GM23338 (cell line): ENCODE measurements at regions not wholly inside any gene's neighbourhood (a gene's known extent, or its start where the extent isn't known, plus 50 kb on each side); places are given as distances from the start of the nearest gene placed in this dataset.
A peak's percentile ranks its signal among the peaks of the same experiment; 100 is the strongest.

Experiments used
- CREB1 ChIP-seq: fragments of 250-450 bp; sonication (Bioruptor Pico); IDR thresholded peaks from 2 replicates; pipeline ENCODE4 v1.5.0; 2020; ENCODE audit warnings: low read depth, mild to moderate bottlenecking, moderate library complexity
- EZH2 ChIP-seq: fragments of 200-600 bp; sonication (generic); IDR thresholded peaks from one replicate; pipeline ENCODE4 v1.8.0; 2017; ENCODE audit warnings: antibody characterized with exemption, mild to moderate bottlenecking, low read depth; ENCODE audit not compliant: unreplicated experiment
- EZH2phosphoT487 ChIP-seq: fragments of 200-600 bp; sonication (generic); IDR thresholded peaks from one replicate; pipeline ENCODE4 v1.8.1; 2018; ENCODE audit warnings: antibody characterized with exemption; ENCODE audit not compliant: unreplicated experiment
- JUNB ChIP-seq: IDR thresholded peaks from one replicate; pipeline ENCODE4 v1.6.1; 2016; ENCODE audit warnings: antibody characterized with exemption; ENCODE audit not compliant: unreplicated experiment
- NANOG ChIP-seq: IDR thresholded peaks from 2 replicates; pipeline ENCODE4 v1.6.1; 2016; ENCODE audit warnings: antibody characterized with exemption, borderline replicate concordance
- POLR2AphosphoS5 ChIP-seq: IDR thresholded peaks from 2 replicates; pipeline ENCODE4 v1.6.1; 2016; ENCODE audit warnings: antibody characterized with exemption, low read depth
- REST ChIP-seq: IDR thresholded peaks from one replicate; pipeline ENCODE4 v1.6.1; 2018; ENCODE audit warnings: antibody characterized with exemption; ENCODE audit not compliant: unreplicated experiment
- STAT1 ChIP-seq: IDR thresholded peaks from one replicate; pipeline ENCODE4 v1.6.1; 2016; ENCODE audit warnings: antibody characterized with exemption; ENCODE audit not compliant: unreplicated experiment
- ZNF114 ChIP-seq: fragments of 250-450 bp; sonication (Bioruptor Pico); IDR thresholded peaks from 2 replicates; pipeline ENCODE4 v1.5.0; 2020; ENCODE audit warnings: mild to moderate bottlenecking, moderate library complexity
- ZNF462 ChIP-seq: fragments of 250-450 bp; sonication (Bioruptor Pico); IDR thresholded peaks from 2 replicates; pipeline ENCODE4 v1.5.0; 2020; ENCODE audit warnings: mild to moderate bottlenecking, moderate library complexity
- TF ChIP-seq, protein P1 (sequence below), 2 experiments: fragments of 200-600 bp in 1 of 2; sonication (generic) in 1 of 2; conservative IDR thresholded peaks; 2 replicates each; pipeline versions ENCODE4 v1.5.1 to v1.6.1; 2016 to 2017; ENCODE audit warnings: antibody characterized with exemption in 2 of 2, low read depth in 2 of 2, mild to moderate bottlenecking in 2 of 2, moderate library complexity in 1 of 2
- TF ChIP-seq, protein P2 (sequence below): IDR thresholded peaks from 2 replicates; pipeline ENCODE4 v1.6.1; 2016; ENCODE audit warnings: antibody characterized with exemption

DNA sequence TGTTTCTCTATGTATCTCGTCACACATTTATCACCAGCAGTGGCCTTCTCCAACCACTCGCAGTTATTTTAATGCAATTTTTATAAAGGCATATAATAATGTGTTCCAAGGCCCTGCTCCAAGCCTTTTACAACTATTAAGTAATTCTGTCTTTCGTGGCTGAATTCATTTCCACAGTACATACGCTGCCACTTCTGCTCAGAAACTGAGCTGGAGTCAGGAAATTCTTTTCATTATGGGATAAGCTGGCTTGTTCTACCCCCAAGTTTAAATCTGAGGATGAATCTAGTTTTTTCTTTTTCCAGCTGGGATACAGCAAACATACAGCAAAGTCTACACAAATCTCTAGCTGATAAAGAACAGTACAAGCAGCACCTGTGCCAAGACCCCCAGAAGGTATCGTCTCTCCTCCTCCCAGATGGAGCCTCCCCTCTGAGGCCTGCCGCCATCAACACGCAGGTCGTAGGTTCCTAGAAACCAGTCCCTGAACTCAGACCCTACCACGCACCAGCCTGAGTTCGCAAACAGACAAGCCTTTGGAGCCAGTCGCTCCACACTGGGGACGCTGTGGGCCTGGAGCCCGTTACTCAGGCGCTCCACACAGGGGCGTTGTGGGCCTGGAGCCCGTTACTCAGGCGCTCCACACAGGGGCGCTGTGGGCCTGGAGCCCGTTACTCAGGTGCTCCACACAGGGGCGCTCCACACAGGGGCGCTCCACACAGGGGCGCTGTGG is 263.5 kb downstream of the THBS2 start:
- TF ChIP-seq, protein P1, sequence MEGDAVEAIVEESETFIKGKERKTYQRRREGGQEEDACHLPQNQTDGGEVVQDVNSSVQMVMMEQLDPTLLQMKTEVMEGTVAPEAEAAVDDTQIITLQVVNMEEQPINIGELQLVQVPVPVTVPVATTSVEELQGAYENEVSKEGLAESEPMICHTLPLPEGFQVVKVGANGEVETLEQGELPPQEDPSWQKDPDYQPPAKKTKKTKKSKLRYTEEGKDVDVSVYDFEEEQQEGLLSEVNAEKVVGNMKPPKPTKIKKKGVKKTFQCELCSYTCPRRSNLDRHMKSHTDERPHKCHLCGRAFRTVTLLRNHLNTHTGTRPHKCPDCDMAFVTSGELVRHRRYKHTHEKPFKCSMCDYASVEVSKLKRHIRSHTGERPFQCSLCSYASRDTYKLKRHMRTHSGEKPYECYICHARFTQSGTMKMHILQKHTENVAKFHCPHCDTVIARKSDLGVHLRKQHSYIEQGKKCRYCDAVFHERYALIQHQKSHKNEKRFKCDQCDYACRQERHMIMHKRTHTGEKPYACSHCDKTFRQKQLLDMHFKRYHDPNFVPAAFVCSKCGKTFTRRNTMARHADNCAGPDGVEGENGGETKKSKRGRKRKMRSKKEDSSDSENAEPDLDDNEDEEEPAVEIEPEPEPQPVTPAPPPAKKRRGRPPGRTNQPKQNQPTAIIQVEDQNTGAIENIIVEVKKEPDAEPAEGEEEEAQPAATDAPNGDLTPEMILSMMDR (conservative IDR thresholded peaks at IDR 0.05; ENCODE audit: low read depth in 2 of 2): peak; percentile 41 to 49
- no peak for TF ChIP-seq REST
- TF ChIP-seq POLR2AphosphoS5: no peak
- no peak for TF ChIP-seq EZH2
- no peak for TF ChIP-seq EZH2phosphoT487
- TF ChIP-seq, protein P2, sequence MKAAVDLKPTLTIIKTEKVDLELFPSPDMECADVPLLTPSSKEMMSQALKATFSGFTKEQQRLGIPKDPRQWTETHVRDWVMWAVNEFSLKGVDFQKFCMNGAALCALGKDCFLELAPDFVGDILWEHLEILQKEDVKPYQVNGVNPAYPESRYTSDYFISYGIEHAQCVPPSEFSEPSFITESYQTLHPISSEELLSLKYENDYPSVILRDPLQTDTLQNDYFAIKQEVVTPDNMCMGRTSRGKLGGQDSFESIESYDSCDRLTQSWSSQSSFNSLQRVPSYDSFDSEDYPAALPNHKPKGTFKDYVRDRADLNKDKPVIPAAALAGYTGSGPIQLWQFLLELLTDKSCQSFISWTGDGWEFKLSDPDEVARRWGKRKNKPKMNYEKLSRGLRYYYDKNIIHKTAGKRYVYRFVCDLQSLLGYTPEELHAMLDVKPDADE: no peak
- no peak for TF ChIP-seq ZNF114
- no peak for TF ChIP-seq CREB1 (CRISPR knock-in tag)
- TF ChIP-seq STAT1: no peak
- no peak for TF ChIP-seq JUNB
- no peak for TF ChIP-seq NANOG
- no peak for TF ChIP-seq ZNF462 (CRISPR knock-in tag)
